Right lobe of liver (tissue), 6 donors: ENCODE measurements at regions not wholly inside any gene's neighbourhood (a gene's known extent, or its start where the extent isn't known, plus 50 kb on each side); places are given as distances from the start of the nearest gene placed in this dataset.

Source experiments
- ATAC-seq, 4 donors: fragments of 200-7000 bp; cut with Tn5 transposase; one replicate each; pipeline ENCODE4 v1.9.1; 2020; ENCODE audit warnings: mild to moderate bottlenecking in 4 of 4, moderate library complexity in 4 of 4
- DNase-seq, 3 donors: peaks; one replicate each; pipeline ENCODE4 v3.0.0-alpha.2; 2020
- H3K27ac ChIP-seq, 3 donors: fragments of 200-600 bp; one replicate each; pipeline ENCODE4 v1.8.0; 2022
- H3K27me3 ChIP-seq, 2 donors: fragments of 200-600 bp; one replicate each; pipeline ENCODE4 v1.8.0; 2022
- H3K36me3 ChIP-seq, 4 donors: fragments of 200-600 bp; sonication (generic) in 1 of 4; one replicate each; pipeline versions ENCODE4 v1.5.1 to v1.8.0; 2017 to 2022; ENCODE audit warnings: control low read depth in 1 of 4
- H3K4me1 ChIP-seq, 4 donors: fragments of 200-600 bp; sonication (generic) in 1 of 4; one replicate each; pipeline versions ENCODE4 v1.5.1 to v1.8.0; 2017 to 2022; ENCODE audit warnings: control low read depth in 1 of 4
- H3K4me3 ChIP-seq, 3 donors: fragments of 200-600 bp; one replicate each; pipeline ENCODE4 v1.8.0; 2022
- H3K9me3 ChIP-seq, 4 donors: fragments of 200-600 bp; sonication (generic) in 1 of 4; one replicate each; pipeline versions ENCODE4 v1.5.1 to v1.8.0; 2017 to 2022; ENCODE audit warnings: control low read depth in 1 of 4
- POLR2A ChIP-seq: fragments of 450-650 bp; IDR thresholded peaks from one replicate; pipeline ENCODE4 v1.6.1; 2017; ENCODE audit warnings: antibody characterized with exemption, mild to moderate bottlenecking
- WGBS: methylation state at CpG from one replicate; pipeline ENCODE4 v1.1.6; 2018; ENCODE audit warnings: low coverage, low lambda C conversion rate; ENCODE audit not compliant: insufficient coverage; ENCODE audit errors: missing lambda C conversion rate; 5-methylcytosine and 5-hydroxymethylcytosine counted together
- intact Hi-C, 2 donors: fragments of 100-400 bp; cut with DNase I; formaldehyde crosslinking; loops; one replicate each; pipeline versions ENCODE4 v1.11.2 to v1.14.1; 2022
- TF ChIP-seq, protein P1 (sequence below), 4 donors: fragments of 200-600 bp in 3 of 4; fragments of 450-650 bp in 1 of 4; IDR thresholded peaks; one replicate each; pipeline versions ENCODE4 v1.5.1 to v1.8.0; 2016 to 2022; ENCODE audit warnings: antibody characterized with exemption in 4 of 4, mild to moderate bottlenecking in 2 of 4
- donor health status: DM: no; HTN: yes; CAD: no.
- donor health status: DM: no; HTN: no; CAD: no.
- donor health status: DM: no; HTN: no; CAD: no.
- donor health status: DM: no; HTN: yes; CAD: no.
- donor health status: DM: no; HTN: yes; CAD: no.

DNA sequence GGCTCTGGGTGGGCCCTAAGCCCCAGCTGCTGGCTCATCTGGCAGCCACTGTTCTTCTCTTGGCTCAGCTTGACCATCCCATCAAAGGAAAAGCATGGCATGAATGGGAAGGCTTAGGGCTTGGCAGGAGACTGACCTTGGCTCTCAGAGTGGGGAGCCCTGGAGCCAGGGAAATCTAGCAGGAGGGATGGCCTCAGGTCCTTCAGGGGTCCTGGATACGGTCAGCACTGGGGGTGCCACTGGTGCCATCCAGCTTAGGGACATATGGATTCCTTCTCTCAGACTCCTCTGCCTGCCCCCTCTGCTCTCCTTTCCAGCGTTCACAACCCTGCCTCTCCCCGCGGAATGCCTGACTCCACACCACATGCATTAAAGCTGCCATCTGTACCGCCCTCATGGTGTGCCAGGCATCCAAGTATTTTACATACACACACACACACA, 165.5 kb upstream of the HAAO start:
- H3K27me3 ChIP-seq: no peaks in the 10 kb centered on the region
- H3K4me3 ChIP-seq: no peak overlapping the region
- H3K27ac ChIP-seq: peak overlapping the region; percentile 77 to 90 (median 83)
- H3K36me3 ChIP-seq: no peaks in the 10 kb centered on the region
- ATAC-seq (no peak), DNase-seq (no peak)
- TF ChIP-seq, protein P1, sequence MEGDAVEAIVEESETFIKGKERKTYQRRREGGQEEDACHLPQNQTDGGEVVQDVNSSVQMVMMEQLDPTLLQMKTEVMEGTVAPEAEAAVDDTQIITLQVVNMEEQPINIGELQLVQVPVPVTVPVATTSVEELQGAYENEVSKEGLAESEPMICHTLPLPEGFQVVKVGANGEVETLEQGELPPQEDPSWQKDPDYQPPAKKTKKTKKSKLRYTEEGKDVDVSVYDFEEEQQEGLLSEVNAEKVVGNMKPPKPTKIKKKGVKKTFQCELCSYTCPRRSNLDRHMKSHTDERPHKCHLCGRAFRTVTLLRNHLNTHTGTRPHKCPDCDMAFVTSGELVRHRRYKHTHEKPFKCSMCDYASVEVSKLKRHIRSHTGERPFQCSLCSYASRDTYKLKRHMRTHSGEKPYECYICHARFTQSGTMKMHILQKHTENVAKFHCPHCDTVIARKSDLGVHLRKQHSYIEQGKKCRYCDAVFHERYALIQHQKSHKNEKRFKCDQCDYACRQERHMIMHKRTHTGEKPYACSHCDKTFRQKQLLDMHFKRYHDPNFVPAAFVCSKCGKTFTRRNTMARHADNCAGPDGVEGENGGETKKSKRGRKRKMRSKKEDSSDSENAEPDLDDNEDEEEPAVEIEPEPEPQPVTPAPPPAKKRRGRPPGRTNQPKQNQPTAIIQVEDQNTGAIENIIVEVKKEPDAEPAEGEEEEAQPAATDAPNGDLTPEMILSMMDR (IDR thresholded peaks at IDR 0.05): no peak
- TF ChIP-seq POLR2A: no peak
- WGBS: 95% methylated on average over 5 of the region's 5 CpGs
- H3K4me1 ChIP-seq: peaks cover 0 to 63% (median 31%) of the 10 kb centered on the region in 4 donors
- H3K9me3 ChIP-seq: no peaks in the 10 kb centered on the region
- intact Hi-C loops: no loop called here

DNA sequence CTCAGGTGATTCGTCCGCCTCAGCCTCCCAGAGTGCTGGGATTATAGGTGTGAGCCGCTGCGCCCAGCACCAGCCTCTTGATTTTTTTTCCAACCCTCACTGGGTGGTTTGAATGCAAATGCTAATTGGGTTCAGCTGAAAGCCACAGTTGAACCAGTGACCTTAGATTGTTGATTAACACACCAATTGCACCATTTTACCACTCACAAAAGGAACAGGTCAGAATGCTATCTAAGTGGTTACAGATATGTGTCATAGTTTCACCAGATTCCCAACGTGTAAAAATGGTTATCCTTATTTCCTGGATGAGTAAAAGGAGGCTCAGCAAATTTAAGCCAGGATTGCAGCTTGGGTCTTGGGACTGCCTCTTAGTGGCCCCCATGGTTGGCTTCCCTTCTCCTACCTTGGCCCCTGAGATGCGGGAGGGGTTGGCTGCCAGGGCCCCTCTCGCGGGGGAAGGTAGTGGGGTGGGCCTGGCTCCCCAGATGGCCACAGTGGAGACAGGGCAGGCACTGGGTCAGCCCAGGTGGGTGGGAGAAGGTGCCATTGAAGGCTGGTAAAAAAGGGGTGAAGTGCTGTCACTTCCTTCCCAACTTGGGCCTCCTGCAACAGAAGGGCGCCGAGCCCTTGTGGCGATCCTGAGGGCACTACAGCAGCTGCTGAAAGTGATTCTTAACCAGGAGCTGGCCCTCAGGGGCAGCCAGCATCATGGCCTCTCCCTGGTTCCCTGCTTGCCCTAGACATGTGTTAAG, 164.9 kb upstream of the HAAO start:
- TF ChIP-seq, protein P1 (IDR thresholded peaks at IDR 0.05): no peak
- TF ChIP-seq POLR2A: peak; percentile 16
- peaks cover 0 to 63% (median 31%) of the 10 kb centered on the region in 4 donors for H3K4me1 ChIP-seq
- 30% methylated on average over 5 of the region's 11 CpGs for WGBS
- no peaks in the 10 kb centered on the region for H3K36me3 ChIP-seq
- DNase-seq (peak in 1 of 3 donors; percentile 67), ATAC-seq (peak; percentile 41 to 61 (median 48))
- H3K27me3 ChIP-seq: no peaks in the 10 kb centered on the region
- intact Hi-C loops: no loop called here
- no peaks in the 10 kb centered on the region for H3K9me3 ChIP-seq
- peak overlapping the region; percentile 77 to 90 (median 83) for H3K27ac ChIP-seq
- no peak overlapping the region for H3K4me3 ChIP-seq

DNA sequence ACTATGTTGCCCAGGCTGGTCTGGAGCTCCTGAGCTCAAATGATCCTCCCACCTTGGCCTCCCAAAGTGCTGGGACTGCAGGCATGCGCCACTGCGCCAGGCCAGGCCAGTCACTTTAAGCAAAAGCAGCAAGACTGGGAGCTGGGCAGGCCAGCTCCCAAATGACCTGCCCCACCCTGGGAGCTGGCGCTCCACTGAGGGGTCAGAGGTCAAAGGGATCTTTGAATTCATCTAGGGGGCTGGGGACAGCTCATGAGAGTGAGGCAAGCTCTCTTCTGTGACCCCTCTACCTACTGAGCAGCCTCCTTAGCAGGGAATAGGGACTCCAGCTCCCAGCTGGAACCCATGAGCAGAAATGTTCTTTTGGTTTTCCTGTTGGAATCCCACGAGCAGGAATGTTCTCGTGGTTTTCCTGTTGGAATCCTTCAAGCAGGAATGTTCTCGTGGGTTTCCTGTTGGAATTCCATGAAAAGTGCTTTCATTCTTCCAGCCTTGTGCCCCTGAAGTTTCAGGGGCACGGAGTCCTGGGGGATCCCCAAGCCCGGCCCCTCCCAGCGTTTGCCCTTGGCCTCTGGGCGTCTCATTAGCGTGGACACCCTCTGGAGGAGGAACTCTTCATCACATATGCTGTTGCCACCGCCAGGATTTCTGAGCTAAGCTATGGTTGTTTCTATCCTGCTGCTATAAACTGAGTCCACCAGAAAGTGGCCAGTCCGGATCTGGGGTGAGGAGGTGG, 162.0 kb upstream of the HAAO start:
- Histone ChIP-seq H3K27ac (peak overlapping the region in 1 of 3 donors; percentile 35), H3K4me1 (peaks cover 0 to 44% (median 22%) of the 10 kb centered on the region in 4 donors), H3K27me3 (no peaks in the 10 kb centered on the region), H3K36me3 (no peaks in the 10 kb centered on the region), H3K4me3 (no peak overlapping the region), H3K9me3 (no peaks in the 10 kb centered on the region)
- intact Hi-C loops: no loop called here
- WGBS: 56% methylated on average over 11 of the region's 13 CpGs
- no peak for TF ChIP-seq POLR2A
- TF ChIP-seq, protein P1 (IDR thresholded peaks at IDR 0.05): no peak
- peak in 1 of 3 donors; percentile 63 for DNase-seq
- ATAC-seq: peak; percentile 35 to 56 (median 51)

DNA sequence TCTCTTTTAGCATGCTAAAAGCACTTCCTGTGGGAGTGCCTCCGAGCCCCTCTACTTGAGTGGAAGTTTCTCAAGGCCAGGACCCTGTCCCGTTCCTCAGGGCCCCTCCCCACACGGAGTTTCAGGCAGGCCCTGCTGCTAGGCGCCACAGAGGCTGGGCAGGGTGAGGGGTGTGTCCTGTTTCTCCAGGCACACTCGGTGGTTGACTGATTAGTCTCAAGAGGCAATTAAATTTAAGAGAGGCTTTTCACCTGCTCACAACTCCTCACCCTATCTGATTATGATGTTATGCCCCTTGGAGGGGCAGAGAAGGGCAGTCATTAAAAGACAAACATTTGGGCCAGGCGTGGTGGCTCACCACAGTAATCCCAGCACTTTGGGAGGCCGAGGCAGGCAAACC, 160.8 kb upstream of the HAAO start:
- ATAC-seq (no peak), DNase-seq (no peak)
- WGBS: 67% methylated on average over 5 of the region's 7 CpGs
- Histone ChIP-seq H3K4me3 (no peak overlapping the region), H3K9me3 (no peaks in the 10 kb centered on the region), H3K27ac (no peak overlapping the region), H3K27me3 (no peaks in the 10 kb centered on the region), H3K36me3 (no peaks in the 10 kb centered on the region), H3K4me1 (peaks cover 0 to 38% (median 16%) of the 10 kb centered on the region in 4 donors)
- TF ChIP-seq POLR2A: no peak
- TF ChIP-seq, protein P1 (IDR thresholded peaks at IDR 0.05): no peak
- intact Hi-C loops: no loop called here
